ENCODE measurements at regions not wholly inside any gene's neighbourhood (a gene's known extent, or its start where the extent isn't known, plus 50 kb on each side); places are given as distances from the start of the nearest gene placed in this dataset.

- no peak overlapping the region for H3K27ac ChIP-seq
- TF ChIP-seq ZFX (IDR thresholded peaks at IDR 0.05; ENCODE audit: borderline replicate concordance) (no peak), CTCF (IDR thresholded peaks at IDR 0.05) (no peak)
These were observed 902.8 kb downstream of the EPHA4 start for GRCh38 chr2:220669324-220669723.

- TF ChIP-seq ZFX (IDR thresholded peaks at IDR 0.05; ENCODE audit: borderline replicate concordance) (no peak), CTCF (IDR thresholded peaks at IDR 0.05) (no peak)
- no peak overlapping the region for H3K27ac ChIP-seq
These were observed 901.6 kb downstream of the EPHA4 start for GRCh38 chr2:220670511-220670910.

- H3K27ac ChIP-seq, result no peak overlapping the region
- no peak for TF ChIP-seq ZFX (IDR thresholded peaks at IDR 0.05; ENCODE audit: borderline replicate concordance)
- TF ChIP-seq CTCF (IDR thresholded peaks at IDR 0.05), result no peak
These were observed 898.8 kb downstream of the EPHA4 start for GRCh38 chr2:220673151-220673874.

- no peak overlapping the region for H3K27ac ChIP-seq
- no peak for TF ChIP-seq CTCF (IDR thresholded peaks at IDR 0.05)
These were observed 898.1 kb downstream of the EPHA4 start for GRCh38 chr2:220674033-220674432.

- H3K27ac ChIP-seq, result no peak overlapping the region
- TF ChIP-seq ZFX (IDR thresholded peaks at IDR 0.05; ENCODE audit: borderline replicate concordance) (no peak), CTCF (IDR thresholded peaks at IDR 0.05) (no peak)
These were observed 895.4 kb downstream of the EPHA4 start for GRCh38 chr2:220676695-220677094.

GRCh38 chr2:220678943-220679342, 893.2 kb downstream of the EPHA4 start:
- no peak overlapping the region for H3K27ac ChIP-seq
- TF ChIP-seq CTCF (IDR thresholded peaks at IDR 0.05) (no peak), ZFX (IDR thresholded peaks at IDR 0.05; ENCODE audit: borderline replicate concordance) (no peak)

GRCh38 chr2:220682616-220683015, 889.5 kb downstream of the EPHA4 start:
- no peak overlapping the region for H3K27ac ChIP-seq
- TF ChIP-seq CTCF (IDR thresholded peaks at IDR 0.05) (no peak), ZFX (IDR thresholded peaks at IDR 0.05; ENCODE audit: borderline replicate concordance) (no peak)

Measured in 22Rv1 (cell line).